T-helper 1 cell treated with Interleukin-12 subunit alpha and Interleukin-12 subunit beta and Interleukin-4 antibody, amounts not matched to agents 30 μg/mL and 1 μg/mL, for 36 hours (primary cell): ENCODE measurements at regions not wholly inside any gene's neighbourhood (a gene's known extent, or its start where the extent isn't known, plus 50 kb on each side); places are given as distances from the start of the nearest gene placed in this dataset.
"Not testable (repeated sequence)": the region's sequence is repeated elsewhere in the genome, so short reads cannot be mapped to it uniquely, and the experiment has no call there.

Experiments
- H3K27ac Mint-ChIP-seq: one replicate; pipeline ENCODE4 v1.8.0; 2021; ENCODE audit warnings: mild to moderate bottlenecking, mixed read lengths
- H3K27me3 Mint-ChIP-seq: one replicate; pipeline ENCODE4 v1.8.0; 2021; ENCODE audit warnings: low read depth, mixed read lengths
- H3K36me3 Mint-ChIP-seq: one replicate; pipeline ENCODE4 v1.8.0; 2021; ENCODE audit warnings: low read depth, mixed read lengths
- H3K4me1 Mint-ChIP-seq: one replicate; pipeline ENCODE4 v1.8.0; 2021; ENCODE audit warnings: low read depth, mixed read lengths
- H3K4me3 Mint-ChIP-seq: one replicate; pipeline ENCODE4 v1.8.0; 2021; ENCODE audit warnings: mild to moderate bottlenecking, moderate library complexity, mixed read lengths
- H3K9me3 Mint-ChIP-seq: one replicate; pipeline ENCODE4 v1.8.0; 2021; ENCODE audit warnings: mixed read lengths

- not testable (repeated sequence) for H3K27ac Mint-ChIP-seq, H3K36me3 Mint-ChIP-seq, H3K4me3 Mint-ChIP-seq, H3K9me3 Mint-ChIP-seq, H3K27me3 Mint-ChIP-seq, H3K4me1 Mint-ChIP-seq
Measured at GRCh38 chr6:168233875-168234213, 85.7 kb downstream of the DACT2 start.

GRCh38 chr6:168232989-168233874 is 86.3 kb downstream of the DACT2 start:
- H3K4me1 Mint-ChIP-seq: no peaks in the 10 kb centered on the region

GRCh38 chr6:168232528-168232927 is 87.0 kb downstream of the DACT2 start:
- no peaks in the 10 kb centered on the region for H3K27me3 Mint-ChIP-seq
- H3K4me1 Mint-ChIP-seq: no peaks in the 10 kb centered on the region
- no peak overlapping the region for H3K27ac Mint-ChIP-seq
- no peaks in the 10 kb centered on the region for H3K36me3 Mint-ChIP-seq
- H3K9me3 Mint-ChIP-seq: no peaks in the 10 kb centered on the region
- no peak overlapping the region for H3K4me3 Mint-ChIP-seq

More at GRCh38 chr6:168232989-168233874, 86.3 kb downstream of the DACT2 start:
- no peak overlapping the region for H3K27ac Mint-ChIP-seq
- H3K27me3 Mint-ChIP-seq: no peaks in the 10 kb centered on the region
- no peaks in the 10 kb centered on the region for H3K9me3 Mint-ChIP-seq
- H3K4me3 Mint-ChIP-seq: no peak overlapping the region
- H3K36me3 Mint-ChIP-seq: no peaks in the 10 kb centered on the region

- Mint-ChIP-seq H3K4me1 (no peaks in the 10 kb centered on the region), H3K36me3 (no peaks in the 10 kb centered on the region)
Measured at GRCh38 chr6:168232062-168232461, 87.5 kb downstream of the DACT2 start.

GRCh38 chr6:168231393-168231957 is 88.1 kb downstream of the DACT2 start:
- H3K4me3 Mint-ChIP-seq: no peak overlapping the region
- H3K9me3 Mint-ChIP-seq: no peaks in the 10 kb centered on the region
- H3K27ac Mint-ChIP-seq: no peak overlapping the region
- H3K4me1 Mint-ChIP-seq: no peaks in the 10 kb centered on the region
- H3K27me3 Mint-ChIP-seq: no peaks in the 10 kb centered on the region
- no peaks in the 10 kb centered on the region for H3K36me3 Mint-ChIP-seq

More at GRCh38 chr6:168232062-168232461, 87.5 kb downstream of the DACT2 start:
- Mint-ChIP-seq H3K9me3 (no peaks in the 10 kb centered on the region), H3K27me3 (no peaks in the 10 kb centered on the region), H3K27ac (no peak overlapping the region), H3K4me3 (no peak overlapping the region)

GRCh38 chr6:168229368-168229752 is 90.2 kb downstream of the DACT2 start:
- H3K27me3 Mint-ChIP-seq: no peaks in the 10 kb centered on the region
- H3K9me3 Mint-ChIP-seq: no peaks in the 10 kb centered on the region
- H3K4me1 Mint-ChIP-seq: no peaks in the 10 kb centered on the region
- no peak overlapping the region for H3K27ac Mint-ChIP-seq
- no peaks in the 10 kb centered on the region for H3K36me3 Mint-ChIP-seq
- H3K4me3 Mint-ChIP-seq: no peak overlapping the region

GRCh38 chr6:168228676-168229367 is 90.8 kb downstream of the DACT2 start:
- H3K27ac Mint-ChIP-seq: no peak overlapping the region
- no peak overlapping the region for H3K4me3 Mint-ChIP-seq
- no peaks in the 10 kb centered on the region for H3K36me3 Mint-ChIP-seq
- peaks cover 1% of the 10 kb centered on the region for H3K27me3 Mint-ChIP-seq
- no peaks in the 10 kb centered on the region for H3K9me3 Mint-ChIP-seq
- no peaks in the 10 kb centered on the region for H3K4me1 Mint-ChIP-seq

- no peak overlapping the region for H3K27ac Mint-ChIP-seq
- no peaks in the 10 kb centered on the region for H3K4me1 Mint-ChIP-seq
- no peak overlapping the region for H3K4me3 Mint-ChIP-seq
- H3K27me3 Mint-ChIP-seq: peaks cover 3% of the 10 kb centered on the region
- no peaks in the 10 kb centered on the region for H3K36me3 Mint-ChIP-seq
- H3K9me3 Mint-ChIP-seq: no peaks in the 10 kb centered on the region
Measured at GRCh38 chr6:168227840-168228239, 91.7 kb downstream of the DACT2 start.

GRCh38 chr6:168226902-168227318 is 92.7 kb downstream of the DACT2 start:
- no peak overlapping the region for H3K4me3 Mint-ChIP-seq
- H3K36me3 Mint-ChIP-seq: no peaks in the 10 kb centered on the region
- H3K4me1 Mint-ChIP-seq: no peaks in the 10 kb centered on the region
- no peaks in the 10 kb centered on the region for H3K9me3 Mint-ChIP-seq
- H3K27me3 Mint-ChIP-seq: peaks cover 3% of the 10 kb centered on the region
- no peak overlapping the region for H3K27ac Mint-ChIP-seq

GRCh38 chr6:168226061-168226752 is 93.4 kb downstream of the DACT2 start:
- Mint-ChIP-seq H3K27me3 (peaks cover 3% of the 10 kb centered on the region), H3K4me1 (no peaks in the 10 kb centered on the region), H3K4me3 (no peak overlapping the region), H3K36me3 (no peaks in the 10 kb centered on the region), H3K9me3 (no peaks in the 10 kb centered on the region), H3K27ac (no peak overlapping the region)

GRCh38 chr6:168225471-168225911 is 94.1 kb downstream of the DACT2 start:
- no peaks in the 10 kb centered on the region for H3K9me3 Mint-ChIP-seq
- peaks cover 4% of the 10 kb centered on the region for H3K4me1 Mint-ChIP-seq
- H3K36me3 Mint-ChIP-seq: no peaks in the 10 kb centered on the region
- H3K27me3 Mint-ChIP-seq: peaks cover 6% of the 10 kb centered on the region
- no peak overlapping the region for H3K27ac Mint-ChIP-seq
- H3K4me3 Mint-ChIP-seq: no peak overlapping the region

GRCh38 chr6:168223755-168224154 is 95.8 kb downstream of the DACT2 start:
- no peak overlapping the region for H3K27ac Mint-ChIP-seq
- no peaks in the 10 kb centered on the region for H3K9me3 Mint-ChIP-seq
- H3K4me1 Mint-ChIP-seq: peaks cover 4% of the 10 kb centered on the region

GRCh38 chr6:168223150-168223549 is 96.4 kb downstream of the DACT2 start:
- no peak overlapping the region for H3K4me3 Mint-ChIP-seq
- H3K27me3 Mint-ChIP-seq: peaks cover 6% of the 10 kb centered on the region
- peaks cover 4% of the 10 kb centered on the region for H3K4me1 Mint-ChIP-seq
- H3K36me3 Mint-ChIP-seq: no peaks in the 10 kb centered on the region
- no peak overlapping the region for H3K27ac Mint-ChIP-seq
- H3K9me3 Mint-ChIP-seq: no peaks in the 10 kb centered on the region

More at GRCh38 chr6:168223755-168224154, 95.8 kb downstream of the DACT2 start:
- Mint-ChIP-seq H3K27me3 (peaks cover 6% of the 10 kb centered on the region), H3K36me3 (no peaks in the 10 kb centered on the region), H3K4me3 (no peak overlapping the region)
